ENCODE measurements at regions not wholly inside any gene's neighbourhood (a gene's known extent, or its start where the extent isn't known, plus 50 kb on each side); places are given as distances from the start of the nearest gene placed in this dataset.

- TF ChIP-seq, protein P1, sequence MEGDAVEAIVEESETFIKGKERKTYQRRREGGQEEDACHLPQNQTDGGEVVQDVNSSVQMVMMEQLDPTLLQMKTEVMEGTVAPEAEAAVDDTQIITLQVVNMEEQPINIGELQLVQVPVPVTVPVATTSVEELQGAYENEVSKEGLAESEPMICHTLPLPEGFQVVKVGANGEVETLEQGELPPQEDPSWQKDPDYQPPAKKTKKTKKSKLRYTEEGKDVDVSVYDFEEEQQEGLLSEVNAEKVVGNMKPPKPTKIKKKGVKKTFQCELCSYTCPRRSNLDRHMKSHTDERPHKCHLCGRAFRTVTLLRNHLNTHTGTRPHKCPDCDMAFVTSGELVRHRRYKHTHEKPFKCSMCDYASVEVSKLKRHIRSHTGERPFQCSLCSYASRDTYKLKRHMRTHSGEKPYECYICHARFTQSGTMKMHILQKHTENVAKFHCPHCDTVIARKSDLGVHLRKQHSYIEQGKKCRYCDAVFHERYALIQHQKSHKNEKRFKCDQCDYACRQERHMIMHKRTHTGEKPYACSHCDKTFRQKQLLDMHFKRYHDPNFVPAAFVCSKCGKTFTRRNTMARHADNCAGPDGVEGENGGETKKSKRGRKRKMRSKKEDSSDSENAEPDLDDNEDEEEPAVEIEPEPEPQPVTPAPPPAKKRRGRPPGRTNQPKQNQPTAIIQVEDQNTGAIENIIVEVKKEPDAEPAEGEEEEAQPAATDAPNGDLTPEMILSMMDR (IDR thresholded peaks at IDR 0.05) = no peak
- TF ChIP-seq POLR2AphosphoS5 (IDR thresholded peaks at IDR 0.05) = no peak
- TF ChIP-seq POLR2A (IDR thresholded peaks at IDR 0.05) = no peak
- no peak for TF ChIP-seq EP300 (IDR thresholded peaks at IDR 0.05)
These were observed 218.6 kb downstream of the SPTSSA start for GRCh38 chr14:34243401-34243800.
